ENCODE measurements at regions not wholly inside any gene's neighbourhood (a gene's known extent, or its start where the extent isn't known, plus 50 kb on each side); places are given as distances from the start of the nearest gene placed in this dataset.

DNA sequence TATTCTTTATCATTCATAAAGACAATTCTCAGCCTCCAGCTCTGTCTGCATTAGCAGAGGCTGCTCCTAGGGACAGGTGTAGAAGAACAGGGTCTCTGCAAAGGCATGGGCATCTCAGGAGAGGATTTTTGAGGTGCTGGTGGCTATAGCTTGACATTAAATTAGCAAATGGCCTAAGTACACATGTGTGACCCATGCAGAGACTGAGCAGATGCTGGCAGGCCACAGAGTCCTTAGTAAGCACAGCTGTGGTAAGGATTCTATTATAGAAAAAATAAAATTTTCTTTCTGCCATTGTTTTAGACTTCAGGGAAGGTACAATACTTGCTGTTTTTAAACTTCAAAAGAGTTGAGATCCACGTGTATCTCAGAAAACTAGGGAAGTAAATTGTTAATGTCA lies 177.5 kb upstream of the DUSP10 start (continued):
- TF ChIP-seq EP300 (IDR thresholded peaks at IDR 0.05; ENCODE audit: borderline replicate concordance in 1 of 2, low read depth in 1 of 2, low read length in 1 of 2), result no peak
- no peak for TF ChIP-seq MEF2A (IDR thresholded peaks at IDR 0.05; ENCODE audit: borderline replicate concordance, low read depth)
- no peak for TF ChIP-seq RAD21 (IDR thresholded peaks at IDR 0.05; ENCODE audit: low read length)
- TF ChIP-seq NFIC (IDR thresholded peaks at IDR 0.05; ENCODE audit: borderline replicate concordance), result no peak
- TF ChIP-seq RFX5 (IDR thresholded peaks at IDR 0.05; ENCODE audit: low read length), result no peak

DNA sequence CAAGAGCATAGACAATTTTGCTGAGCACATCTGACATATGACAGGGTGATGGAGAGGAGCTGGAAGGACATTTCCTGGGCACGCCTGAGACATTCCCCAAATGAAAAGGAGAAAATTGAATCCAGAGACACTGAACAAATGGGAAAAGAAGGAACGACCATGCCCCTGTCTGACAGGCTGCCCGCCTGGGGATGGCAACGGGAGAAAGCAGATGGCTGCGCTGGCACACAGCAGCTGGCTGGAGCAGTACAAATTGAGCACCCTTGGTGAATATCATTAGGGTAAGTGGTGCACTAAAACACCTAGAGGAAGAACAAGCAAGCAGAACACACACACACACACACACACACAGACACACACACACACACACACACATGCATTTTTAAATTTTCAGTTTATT lies 174.3 kb upstream of the DUSP10 start:
- TF ChIP-seq TEAD4 (IDR thresholded peaks at IDR 0.05; ENCODE audit: borderline replicate concordance, insufficient read depth) (no peak), GATA2 (CRISPR knock-in tag; IDR thresholded peaks at IDR 0.05) (no peak), MEF2A (IDR thresholded peaks at IDR 0.05; ENCODE audit: borderline replicate concordance, low read depth) (no peak), ZBTB33 (IDR thresholded peaks at IDR 0.05; ENCODE audit: borderline replicate concordance, low read depth) (no peak), MAX (IDR thresholded peaks at IDR 0.05; ENCODE audit: low read depth) (no peak), PBX3 (IDR thresholded peaks at IDR 0.05) (no peak), CTCF (IDR thresholded peaks at IDR 0.05) (no peak), EZH2phosphoT487 (IDR thresholded peaks at IDR 0.05; ENCODE audit: borderline replicate concordance, low read depth) (no peak)
- TF ChIP-seq, protein P1, sequence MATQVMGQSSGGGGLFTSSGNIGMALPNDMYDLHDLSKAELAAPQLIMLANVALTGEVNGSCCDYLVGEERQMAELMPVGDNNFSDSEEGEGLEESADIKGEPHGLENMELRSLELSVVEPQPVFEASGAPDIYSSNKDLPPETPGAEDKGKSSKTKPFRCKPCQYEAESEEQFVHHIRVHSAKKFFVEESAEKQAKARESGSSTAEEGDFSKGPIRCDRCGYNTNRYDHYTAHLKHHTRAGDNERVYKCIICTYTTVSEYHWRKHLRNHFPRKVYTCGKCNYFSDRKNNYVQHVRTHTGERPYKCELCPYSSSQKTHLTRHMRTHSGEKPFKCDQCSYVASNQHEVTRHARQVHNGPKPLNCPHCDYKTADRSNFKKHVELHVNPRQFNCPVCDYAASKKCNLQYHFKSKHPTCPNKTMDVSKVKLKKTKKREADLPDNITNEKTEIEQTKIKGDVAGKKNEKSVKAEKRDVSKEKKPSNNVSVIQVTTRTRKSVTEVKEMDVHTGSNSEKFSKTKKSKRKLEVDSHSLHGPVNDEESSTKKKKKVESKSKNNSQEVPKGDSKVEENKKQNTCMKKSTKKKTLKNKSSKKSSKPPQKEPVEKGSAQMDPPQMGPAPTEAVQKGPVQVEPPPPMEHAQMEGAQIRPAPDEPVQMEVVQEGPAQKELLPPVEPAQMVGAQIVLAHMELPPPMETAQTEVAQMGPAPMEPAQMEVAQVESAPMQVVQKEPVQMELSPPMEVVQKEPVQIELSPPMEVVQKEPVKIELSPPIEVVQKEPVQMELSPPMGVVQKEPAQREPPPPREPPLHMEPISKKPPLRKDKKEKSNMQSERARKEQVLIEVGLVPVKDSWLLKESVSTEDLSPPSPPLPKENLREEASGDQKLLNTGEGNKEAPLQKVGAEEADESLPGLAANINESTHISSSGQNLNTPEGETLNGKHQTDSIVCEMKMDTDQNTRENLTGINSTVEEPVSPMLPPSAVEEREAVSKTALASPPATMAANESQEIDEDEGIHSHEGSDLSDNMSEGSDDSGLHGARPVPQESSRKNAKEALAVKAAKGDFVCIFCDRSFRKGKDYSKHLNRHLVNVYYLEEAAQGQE (IDR thresholded peaks at IDR 0.05; ENCODE audit: low read depth, low read length), result no peak
- Histone ChIP-seq H3K4me1 (ENCODE audit: control insufficient read depth in 1 of 2, insufficient read depth in 2 of 2, low read depth in 1 of 2, low read length in 1 of 2) (no peaks in the 10 kb centered on the region), H3F3A (replicated peaks; ENCODE audit: insufficient read depth) (no peaks in the 10 kb centered on the region), H3K4me2 (no peak overlapping the region), H2AFZ (ENCODE audit: low read depth) (no peak overlapping the region), H3K9me2 (no peaks in the 10 kb centered on the region), H3K79me2 (ENCODE audit: insufficient read depth) (no peaks in the 10 kb centered on the region), H3K27ac (ENCODE audit: low read depth in 2 of 2, low read length in 1 of 2) (no peak overlapping the region), H3K27me3 (ENCODE audit: insufficient read depth) (no peaks in the 10 kb centered on the region; the same call in 1 of the 2 replicates), H3K9me3 (no peaks in the 10 kb centered on the region), H3K4me3 (ENCODE audit: low read depth in 2 of 2, low read length in 1 of 2) (no peak overlapping the region), H4K20me1 (ENCODE audit: insufficient read depth) (no peaks in the 10 kb centered on the region), H3K9ac (no peak overlapping the region), H3K36me3 (replicated peaks in 1 of 2; ENCODE audit: control insufficient read depth in 1 of 2, insufficient read depth in 2 of 2, low read length in 1 of 2) (no peaks in the 10 kb centered on the region)
- DNase-seq, result no peak
- CTCF ChIA-PET, result no interaction called here
- POLR2A ChIA-PET, result no interaction called here
- WGBS (ENCODE audit: low lambda C conversion rate), result 54% methylated on average over 5 of the region's 5 CpGs
